K562 (cell line): ENCODE measurements at regions not wholly inside any gene's neighbourhood (a gene's known extent, or its start where the extent isn't known, plus 50 kb on each side); places are given as distances from the start of the nearest gene placed in this dataset.

Source experiments
- CHD7 ChIP-seq: fragments of 200-600 bp; sonication (generic); IDR thresholded peaks from one replicate; pipeline ENCODE4 v1.6.1; 2012; ENCODE audit warnings: mild to moderate bottlenecking, low read depth, low read length, inconsistent platforms
- KAT8 ChIP-seq: fragments of 450-650 bp; IDR thresholded peaks from 2 replicates; pipeline ENCODE4 v1.6.1; 2016; ENCODE audit warnings: low read depth, mild to moderate bottlenecking
- KDM5B ChIP-seq: fragments of 200-600 bp; sonication (generic); IDR thresholded peaks from 2 replicates; pipeline ENCODE4 v1.6.1; 2012; ENCODE audit warnings: low read depth, mild to moderate bottlenecking, moderate library complexity, low read length, control low read depth, inconsistent platforms; ENCODE audit not compliant: insufficient replicate concordance
- PBX2 ChIP-seq, 2 experiments: IDR thresholded peaks in 1 of 2; conservative IDR thresholded peaks in 1 of 2; 2 replicates each; pipeline ENCODE4 v1.6.1; 2016; ENCODE audit warnings: low read depth in 2 of 2, mild to moderate bottlenecking in 1 of 2, missing compliant biosample characterization in 1 of 2, missing genetic modification characterization in 1 of 2, moderate library complexity in 1 of 2
- ZBTB26 ChIP-seq: fragments of 450-650 bp; formaldehyde crosslinking; IDR thresholded peaks from 2 replicates; pipeline ENCODE4 v1.4.0; 2022; ENCODE audit warnings: missing genetic modification characterization
- ZFX ChIP-seq: sonication (generic); formaldehyde crosslinking; IDR thresholded peaks from 2 replicates; pipeline ENCODE4 v1.8.0; 2022; ENCODE audit warnings: mild to moderate bottlenecking, missing genetic modification reagents, moderate library complexity
- ZNF263 ChIP-seq: sonication (generic); formaldehyde crosslinking; IDR thresholded peaks from 2 replicates; pipeline ENCODE4 v1.8.0; 2022; ENCODE audit warnings: mild to moderate bottlenecking, missing genetic modification reagents, borderline replicate concordance

- TF ChIP-seq PBX2 (CRISPR knock-in tag; IDR thresholded peaks at IDR 0.05; ENCODE audit: low read depth) (no peak), PBX2 (tag; conservative IDR thresholded peaks at IDR 0.05; ENCODE audit: low read depth) (no peak), CHD7 (no peak), ZFX (CRISPR knock-in tag) (no peak), ZBTB26 (CRISPR knock-in tag) (no peak), KDM5B (no peak), KAT8 (no peak), ZNF263 (CRISPR knock-in tag) (no peak)
These were observed 91.8 kb upstream of the ATXN3L start (continued) for GRCh38 chrX:13411496-13412207.
